ENCODE measurements at regions not wholly inside any gene's neighbourhood (a gene's known extent, or its start where the extent isn't known, plus 50 kb on each side); places are given as distances from the start of the nearest gene placed in this dataset.
"Not testable (repeated sequence)": the region's sequence is repeated elsewhere in the genome, so short reads cannot be mapped to it uniquely, and the experiment has no call there.

- H3K4me1 Mint-ChIP-seq (ENCODE audit: low read depth); DNase-seq (ENCODE audit: low spot score); H3K9me3 Mint-ChIP-seq; H3K27ac Mint-ChIP-seq; H3K4me3 Mint-ChIP-seq; H3K36me3 Mint-ChIP-seq (ENCODE audit: low read depth); H3K27me3 Mint-ChIP-seq (ENCODE audit: low read depth): not testable (repeated sequence)
Observed at GRCh38 chr18:78879072-78879883, 100.3 kb upstream of the SALL3 start.

GRCh38 chr18:78882585-78882984 is 97.0 kb upstream of the SALL3 start:
- Mint-ChIP-seq H3K4me3 (no peak overlapping the region), H3K4me1 (ENCODE audit: low read depth) (no peaks in the 10 kb centered on the region), H3K36me3 (ENCODE audit: low read depth) (no peaks in the 10 kb centered on the region), H3K27me3 (ENCODE audit: low read depth) (no peaks in the 10 kb centered on the region), H3K9me3 (peaks cover 15% of the 10 kb centered on the region), H3K27ac (no peak overlapping the region)
- DNase-seq (ENCODE audit: low spot score): no peak

- DNase-seq (ENCODE audit: low spot score): no peak
- Mint-ChIP-seq H3K27ac (no peak overlapping the region), H3K4me3 (no peak overlapping the region)
Observed at GRCh38 chr18:78883501-78883900, 96.1 kb upstream of the SALL3 start.

GRCh38 chr18:78884502-78884901 is 95.1 kb upstream of the SALL3 start:
- peaks cover 32% of the 10 kb centered on the region for H3K9me3 Mint-ChIP-seq
- H3K4me1 Mint-ChIP-seq (ENCODE audit: low read depth): no peaks in the 10 kb centered on the region
- H3K36me3 Mint-ChIP-seq (ENCODE audit: low read depth): no peaks in the 10 kb centered on the region
- no peaks in the 10 kb centered on the region for H3K27me3 Mint-ChIP-seq (ENCODE audit: low read depth)
- H3K27ac Mint-ChIP-seq: no peak overlapping the region
- H3K4me3 Mint-ChIP-seq: no peak overlapping the region
- DNase-seq (ENCODE audit: low spot score): no peak

More at GRCh38 chr18:78883501-78883900, 96.1 kb upstream of the SALL3 start:
- Mint-ChIP-seq H3K4me1 (ENCODE audit: low read depth) (no peaks in the 10 kb centered on the region), H3K36me3 (ENCODE audit: low read depth) (no peaks in the 10 kb centered on the region), H3K27me3 (ENCODE audit: low read depth) (no peaks in the 10 kb centered on the region), H3K9me3 (peaks cover 22% of the 10 kb centered on the region)

- no peak for DNase-seq (ENCODE audit: low spot score)
- Mint-ChIP-seq H3K4me1 (ENCODE audit: low read depth) (no peaks in the 10 kb centered on the region), H3K9me3 (peaks cover 39% of the 10 kb centered on the region), H3K27me3 (ENCODE audit: low read depth) (no peaks in the 10 kb centered on the region), H3K36me3 (ENCODE audit: low read depth) (no peaks in the 10 kb centered on the region), H3K4me3 (no peak overlapping the region), H3K27ac (no peak overlapping the region)
Observed at GRCh38 chr18:78889250-78889649, 90.4 kb upstream of the SALL3 start.

- Mint-ChIP-seq H3K36me3 (ENCODE audit: low read depth) (no peaks in the 10 kb centered on the region), H3K4me3 (no peak overlapping the region), H3K4me1 (ENCODE audit: low read depth) (no peaks in the 10 kb centered on the region), H3K27ac (no peak overlapping the region), H3K9me3 (peaks cover 33% of the 10 kb centered on the region), H3K27me3 (ENCODE audit: low read depth) (no peaks in the 10 kb centered on the region)
- no peak for DNase-seq (ENCODE audit: low spot score)
Observed at GRCh38 chr18:78890388-78890787, 89.2 kb upstream of the SALL3 start.

- Mint-ChIP-seq H3K36me3 (ENCODE audit: low read depth) (no peaks in the 10 kb centered on the region), H3K27ac (no peak overlapping the region), H3K9me3 (peaks cover 32% of the 10 kb centered on the region), H3K27me3 (ENCODE audit: low read depth) (no peaks in the 10 kb centered on the region), H3K4me3 (no peak overlapping the region), H3K4me1 (ENCODE audit: low read depth) (no peaks in the 10 kb centered on the region)
- DNase-seq (ENCODE audit: low spot score): no peak
Observed at GRCh38 chr18:78891185-78891762, 88.3 kb upstream of the SALL3 start.

GRCh38 chr18:78892177-78892576 is 87.4 kb upstream of the SALL3 start:
- Mint-ChIP-seq H3K4me3 (no peak overlapping the region), H3K9me3 (peaks cover 28% of the 10 kb centered on the region), H3K4me1 (ENCODE audit: low read depth) (no peaks in the 10 kb centered on the region), H3K36me3 (ENCODE audit: low read depth) (no peaks in the 10 kb centered on the region), H3K27me3 (ENCODE audit: low read depth) (no peaks in the 10 kb centered on the region), H3K27ac (no peak overlapping the region)
- no peak for DNase-seq (ENCODE audit: low spot score)

- H3K4me1 Mint-ChIP-seq (ENCODE audit: low read depth): no peaks in the 10 kb centered on the region
Observed at GRCh38 chr18:78892721-78893120, 86.9 kb upstream of the SALL3 start.

GRCh38 chr18:78893281-78894032 is 86.2 kb upstream of the SALL3 start:
- no peaks in the 10 kb centered on the region for H3K36me3 Mint-ChIP-seq (ENCODE audit: low read depth)
- no peak overlapping the region for H3K27ac Mint-ChIP-seq
- no peaks in the 10 kb centered on the region for H3K27me3 Mint-ChIP-seq (ENCODE audit: low read depth)
- no peak overlapping the region for H3K4me3 Mint-ChIP-seq
- DNase-seq (ENCODE audit: low spot score): no peak
- peaks cover 18% of the 10 kb centered on the region for H3K9me3 Mint-ChIP-seq
- no peaks in the 10 kb centered on the region for H3K4me1 Mint-ChIP-seq (ENCODE audit: low read depth)

More at GRCh38 chr18:78892721-78893120, 86.9 kb upstream of the SALL3 start:
- Mint-ChIP-seq H3K9me3 (peaks cover 23% of the 10 kb centered on the region), H3K27me3 (ENCODE audit: low read depth) (no peaks in the 10 kb centered on the region), H3K4me3 (no peak overlapping the region), H3K36me3 (ENCODE audit: low read depth) (no peaks in the 10 kb centered on the region), H3K27ac (no peak overlapping the region)
- DNase-seq (ENCODE audit: low spot score): no peak

GRCh38 chr18:78894033-78894305 is 85.6 kb upstream of the SALL3 start:
- H3K36me3 Mint-ChIP-seq (ENCODE audit: low read depth): no peaks in the 10 kb centered on the region
- DNase-seq (ENCODE audit: low spot score): no peak

GRCh38 chr18:78895207-78896001 is 84.2 kb upstream of the SALL3 start:
- Mint-ChIP-seq H3K4me3 (no peak overlapping the region), H3K4me1 (ENCODE audit: low read depth) (no peaks in the 10 kb centered on the region), H3K27ac (no peak overlapping the region), H3K27me3 (ENCODE audit: low read depth) (no peaks in the 10 kb centered on the region), H3K9me3 (peaks cover 4% of the 10 kb centered on the region), H3K36me3 (ENCODE audit: low read depth) (no peaks in the 10 kb centered on the region)
- no peak for DNase-seq (ENCODE audit: low spot score)

More at GRCh38 chr18:78894033-78894305, 85.6 kb upstream of the SALL3 start:
- H3K9me3 Mint-ChIP-seq: peaks cover 13% of the 10 kb centered on the region
- no peaks in the 10 kb centered on the region for H3K4me1 Mint-ChIP-seq (ENCODE audit: low read depth)
- no peaks in the 10 kb centered on the region for H3K27me3 Mint-ChIP-seq (ENCODE audit: low read depth)
- no peak overlapping the region for H3K27ac Mint-ChIP-seq
- H3K4me3 Mint-ChIP-seq: no peak overlapping the region

- no peak overlapping the region for H3K27ac Mint-ChIP-seq
- H3K9me3 Mint-ChIP-seq: no peaks in the 10 kb centered on the region
- H3K27me3 Mint-ChIP-seq (ENCODE audit: low read depth): no peaks in the 10 kb centered on the region
- H3K4me3 Mint-ChIP-seq: no peak overlapping the region
- no peaks in the 10 kb centered on the region for H3K36me3 Mint-ChIP-seq (ENCODE audit: low read depth)
- no peak for DNase-seq (ENCODE audit: low spot score)
- H3K4me1 Mint-ChIP-seq (ENCODE audit: low read depth): no peaks in the 10 kb centered on the region
Observed at GRCh38 chr18:78896111-78896905, 83.3 kb upstream of the SALL3 start.
